ENCODE measurements at regions not wholly inside any gene's neighbourhood (a gene's known extent, or its start where the extent isn't known, plus 50 kb on each side); places are given as distances from the start of the nearest gene placed in this dataset.
"Not testable (repeated sequence)": the region's sequence is repeated elsewhere in the genome, so short reads cannot be mapped to it uniquely, and the experiment has no call there.

- DNase-seq (ENCODE audit: low read depth), result no peak
- TF ChIP-seq CTCF (IDR thresholded peaks at IDR 0.05; ENCODE audit: insufficient read depth, low read depth, low read length), result no peak
- H3K4me3 ChIP-seq (ENCODE audit: low read depth, low read length), result no peak overlapping the region
Measured at GRCh38 chr6:23661549-23661948, 464.5 kb upstream of the NRSN1 start.

- no peak for DNase-seq (ENCODE audit: low read depth)
- TF ChIP-seq CTCF (IDR thresholded peaks at IDR 0.05; ENCODE audit: insufficient read depth, low read depth, low read length), result no peak
- no peak overlapping the region for H3K4me3 ChIP-seq (ENCODE audit: low read depth, low read length)
Measured at GRCh38 chr6:23663096-23663495, 462.9 kb upstream of the NRSN1 start.

GRCh38 chr6:23663652-23664051 lies 462.4 kb upstream of the NRSN1 start:
- H3K4me3 ChIP-seq (ENCODE audit: low read depth, low read length), result no peak overlapping the region
- no peak for DNase-seq (ENCODE audit: low read depth)
- no peak for TF ChIP-seq CTCF (IDR thresholded peaks at IDR 0.05; ENCODE audit: insufficient read depth, low read depth, low read length)

- not testable (repeated sequence) for DNase-seq (ENCODE audit: low read depth)
Measured at GRCh38 chr6:23665911-23666310, 460.1 kb upstream of the NRSN1 start.

GRCh38 chr6:23672737-23673136 lies 453.3 kb upstream of the NRSN1 start:
- DNase-seq (ENCODE audit: low read depth), result no peak
- TF ChIP-seq CTCF (IDR thresholded peaks at IDR 0.05; ENCODE audit: insufficient read depth, low read depth, low read length), result no peak
- H3K4me3 ChIP-seq (ENCODE audit: low read depth, low read length), result no peak overlapping the region

More at GRCh38 chr6:23665911-23666310, 460.1 kb upstream of the NRSN1 start:
- not testable (repeated sequence) for H3K4me3 ChIP-seq (ENCODE audit: low read depth, low read length)

GRCh38 chr6:23678626-23679025 lies 447.4 kb upstream of the NRSN1 start:
- DNase-seq (ENCODE audit: low read depth), result no peak
- no peak for TF ChIP-seq CTCF (IDR thresholded peaks at IDR 0.05; ENCODE audit: insufficient read depth, low read depth, low read length)
- no peak overlapping the region for H3K4me3 ChIP-seq (ENCODE audit: low read depth, low read length)

GRCh38 chr6:23681743-23682142 lies 444.3 kb upstream of the NRSN1 start:
- no peak for TF ChIP-seq CTCF (IDR thresholded peaks at IDR 0.05; ENCODE audit: insufficient read depth, low read depth, low read length)
- no peak overlapping the region for H3K4me3 ChIP-seq (ENCODE audit: low read depth, low read length)
- no peak for DNase-seq (ENCODE audit: low read depth)

Measured in fibroblast of villous mesenchyme (primary cell).